K562 (cell line): ENCODE measurements at regions not wholly inside any gene's neighbourhood (a gene's known extent, or its start where the extent isn't known, plus 50 kb on each side); places are given as distances from the start of the nearest gene placed in this dataset.

Source experiments
- BCOR ChIP-seq: fragments of 450-650 bp; IDR thresholded peaks from 2 replicates; pipeline ENCODE4 v1.6.1; 2016
- C11orf30 ChIP-seq: fragments of 450-650 bp; IDR thresholded peaks from 2 replicates; pipeline ENCODE4 v1.6.1; 2016; ENCODE audit warnings: low read depth, mild to moderate bottlenecking
- DNMT1 ChIP-seq: fragments of 450-650 bp; IDR thresholded peaks from 2 replicates; pipeline ENCODE4 v1.6.1; 2016; ENCODE audit warnings: antibody characterized with exemption, mild to moderate bottlenecking
- GATAD2A ChIP-seq: fragments of 450-650 bp; IDR thresholded peaks from 2 replicates; pipeline ENCODE4 v1.6.1; 2017
- PHF8 ChIP-seq: fragments of 200-600 bp; sonication (generic); IDR thresholded peaks from 2 replicates; pipeline ENCODE4 v1.6.1; 2012; ENCODE audit warnings: mixed run types, mild to moderate bottlenecking, inconsistent platforms, low read length, moderate library complexity, borderline replicate concordance
- RBFOX2 ChIP-seq: fragments of 200-400 bp; formaldehyde crosslinking; IDR thresholded peaks from 2 replicates; pipeline ENCODE4 v1.6.1; 2017; ENCODE audit warnings: low read depth, mild to moderate bottlenecking, low read length, moderate library complexity
- SRSF3 ChIP-seq: fragments of 200-400 bp; formaldehyde crosslinking; IDR thresholded peaks from 2 replicates; pipeline ENCODE4 v1.6.1; 2016; ENCODE audit warnings: mild to moderate bottlenecking, low read length, moderate library complexity; ENCODE audit not compliant: insufficient read depth
- ZBED1 ChIP-seq: IDR thresholded peaks from 2 replicates; pipeline ENCODE4 v1.6.1; 2014
- ZNF239 ChIP-seq: fragments of 250-450 bp; sonication (Bioruptor Pico); IDR thresholded peaks from 2 replicates; pipeline ENCODE4 v1.4.0; 2020; ENCODE audit warnings: mild to moderate bottlenecking
- ZNF316 ChIP-seq: fragments of 450-650 bp; IDR thresholded peaks from 2 replicates; pipeline ENCODE4 v1.6.1; 2016
- ZNF584 ChIP-seq: fragments of 200-800 bp; sonication (Bioruptor generic); IDR thresholded peaks from 2 replicates; pipeline ENCODE4 v1.6.1; 2016; ENCODE audit warnings: low read depth, mild to moderate bottlenecking, missing genetic modification characterization, missing compliant biosample characterization
- TF ChIP-seq, protein P1 (sequence below), 2 experiments: fragments of 450-650 bp; IDR thresholded peaks; 2 replicates each; pipeline ENCODE4 v1.6.1; 2016; ENCODE audit warnings: mild to moderate bottlenecking in 2 of 2, borderline replicate concordance in 1 of 2, low read depth in 1 of 2, moderate library complexity in 1 of 2
- TF ChIP-seq, protein P2 (sequence below): sonication (generic); formaldehyde crosslinking; IDR thresholded peaks from 2 replicates; pipeline ENCODE4 v1.8.0; 2022; ENCODE audit warnings: mild to moderate bottlenecking, low read depth, missing genetic modification reagents
- TF ChIP-seq, protein P3 (sequence below): fragments of 250-450 bp; sonication (Bioruptor Pico); IDR thresholded peaks from 2 replicates; pipeline ENCODE4 v1.5.0; 2021; ENCODE audit warnings: mild to moderate bottlenecking, moderate library complexity
- TF ChIP-seq, protein P4 (sequence below), 2 experiments: fragments of 200-800 bp in 1 of 2; sonication (Bioruptor generic) in 1 of 2; sonication (generic) in 1 of 2; formaldehyde crosslinking in 1 of 2; IDR thresholded peaks in 1 of 2; conservative IDR thresholded peaks in 1 of 2; 2 replicates each; pipeline versions ENCODE4 v1.5.0 to v1.6.1; 2016 to 2020; ENCODE audit warnings: missing compliant biosample characterization in 1 of 2, missing genetic modification characterization in 1 of 2, missing genetic modification reagents in 1 of 2

DNA sequence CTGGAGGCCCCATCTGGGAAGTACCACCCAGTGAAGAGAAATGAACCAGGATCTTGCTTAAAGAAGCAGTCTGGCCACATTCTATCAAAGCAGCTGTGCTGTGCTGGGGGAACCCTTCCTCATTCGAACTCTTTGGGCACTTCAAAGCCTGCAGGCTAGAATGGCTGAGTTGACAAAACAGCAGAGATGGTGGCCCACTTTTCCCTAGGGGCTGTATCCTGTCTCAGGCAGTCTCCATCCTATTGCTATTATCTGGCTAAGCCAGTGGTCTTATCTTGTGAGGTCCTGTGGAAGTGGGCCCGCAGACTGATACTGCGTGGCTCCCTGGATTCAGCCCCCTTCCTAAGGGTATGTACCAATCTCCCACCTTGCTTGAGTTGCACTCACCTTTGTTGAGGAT is 114.3 kb downstream of the VSIG4 start (continued):
- TF ChIP-seq, protein P1, sequence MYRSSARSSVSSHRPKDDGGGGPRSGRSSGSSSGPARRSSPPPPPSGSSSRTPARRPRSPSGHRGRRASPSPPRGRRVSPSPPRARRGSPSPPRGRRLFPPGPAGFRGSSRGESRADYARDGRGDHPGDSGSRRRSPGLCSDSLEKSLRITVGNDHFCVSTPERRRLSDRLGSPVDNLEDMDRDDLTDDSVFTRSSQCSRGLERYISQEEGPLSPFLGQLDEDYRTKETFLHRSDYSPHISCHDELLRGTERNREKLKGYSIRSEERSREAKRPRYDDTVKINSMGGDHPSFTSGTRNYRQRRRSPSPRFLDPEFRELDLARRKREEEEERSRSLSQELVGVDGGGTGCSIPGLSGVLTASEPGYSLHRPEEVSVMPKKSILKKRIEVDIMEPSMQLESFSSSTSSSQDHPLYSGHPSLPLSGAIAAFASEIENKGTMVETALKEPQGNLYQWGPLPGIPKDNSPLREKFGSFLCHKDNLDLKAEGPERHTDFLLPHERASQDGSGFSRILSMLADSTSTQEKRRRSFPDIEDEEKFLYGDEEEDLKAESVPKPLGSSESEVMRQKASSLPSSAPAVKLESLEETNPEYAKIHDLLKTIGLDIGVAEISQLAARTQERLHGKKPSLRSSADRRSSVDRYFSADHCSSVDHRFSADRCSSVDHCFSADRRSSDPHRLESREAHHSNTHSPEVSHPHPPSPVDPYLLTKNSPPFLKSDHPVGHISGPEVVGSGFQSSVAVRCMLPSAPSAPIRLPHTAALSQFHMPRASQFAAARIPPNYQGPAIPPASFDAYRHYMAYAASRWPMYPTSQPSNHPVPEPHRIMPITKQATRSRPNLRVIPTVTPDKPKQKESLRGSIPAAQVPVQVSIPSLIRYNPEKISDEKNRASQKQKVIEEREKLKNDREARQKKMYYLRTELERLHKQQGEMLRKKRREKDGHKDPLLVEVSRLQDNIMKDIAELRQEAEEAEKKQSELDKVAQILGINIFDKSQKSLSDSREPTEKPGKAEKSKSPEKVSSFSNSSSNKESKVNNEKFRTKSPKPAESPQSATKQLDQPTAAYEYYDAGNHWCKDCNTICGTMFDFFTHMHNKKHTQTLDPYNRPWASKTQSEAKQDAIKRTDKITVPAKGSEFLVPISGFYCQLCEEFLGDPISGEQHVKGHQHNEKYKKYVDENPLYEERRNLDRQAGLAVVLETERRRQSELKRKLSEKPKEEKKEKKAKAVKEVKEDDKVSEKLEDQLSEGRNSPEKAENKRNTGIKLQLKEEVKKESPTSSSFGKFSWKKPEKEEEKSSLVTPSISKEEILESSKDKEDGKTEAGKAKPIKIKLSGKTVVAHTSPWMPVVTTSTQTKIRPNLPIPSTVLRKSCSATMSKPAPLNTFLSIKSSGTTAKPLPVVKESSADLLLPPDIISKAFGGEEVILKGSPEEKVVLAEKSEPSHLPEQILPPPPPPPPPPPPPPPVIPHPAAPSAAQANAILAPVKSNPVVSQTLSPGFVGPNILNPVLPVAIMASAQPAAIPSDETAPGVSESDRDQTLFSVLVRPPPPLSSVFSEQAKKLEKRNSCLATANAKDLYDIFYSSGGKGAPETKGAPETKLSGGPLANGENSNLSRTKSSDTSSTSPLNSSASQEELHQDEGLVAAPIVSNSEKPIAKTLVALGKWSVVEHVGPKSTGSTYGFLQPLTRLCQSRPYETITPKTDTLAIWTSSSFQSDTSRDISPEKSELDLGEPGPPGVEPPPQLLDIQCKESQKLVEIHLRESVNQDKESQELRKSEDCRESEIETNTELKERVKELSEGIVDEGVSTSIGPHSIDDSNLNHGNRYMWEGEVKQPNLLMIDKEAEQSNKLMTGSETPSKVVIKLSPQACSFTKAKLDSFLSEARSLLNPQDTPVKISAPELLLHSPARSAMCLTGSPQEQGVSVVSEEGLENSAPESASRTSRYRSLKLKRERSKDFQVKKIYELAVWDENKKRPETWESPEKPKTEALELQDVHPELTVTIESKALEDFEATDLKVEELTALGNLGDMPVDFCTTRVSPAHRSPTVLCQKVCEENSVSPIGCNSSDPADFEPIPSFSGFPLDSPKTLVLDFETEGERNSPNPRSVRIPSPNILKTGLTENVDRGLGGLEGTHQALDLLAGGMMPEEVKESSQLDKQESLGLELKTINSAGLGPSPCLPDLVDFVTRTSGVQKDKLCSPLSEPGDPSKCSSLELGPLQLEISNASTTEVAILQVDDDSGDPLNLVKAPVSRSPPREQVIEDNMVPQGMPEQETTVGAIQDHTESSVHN (IDR thresholded peaks at IDR 0.05; ENCODE audit: borderline replicate concordance in 1 of 2, low read depth in 1 of 2), result no peak
- TF ChIP-seq, protein P2, sequence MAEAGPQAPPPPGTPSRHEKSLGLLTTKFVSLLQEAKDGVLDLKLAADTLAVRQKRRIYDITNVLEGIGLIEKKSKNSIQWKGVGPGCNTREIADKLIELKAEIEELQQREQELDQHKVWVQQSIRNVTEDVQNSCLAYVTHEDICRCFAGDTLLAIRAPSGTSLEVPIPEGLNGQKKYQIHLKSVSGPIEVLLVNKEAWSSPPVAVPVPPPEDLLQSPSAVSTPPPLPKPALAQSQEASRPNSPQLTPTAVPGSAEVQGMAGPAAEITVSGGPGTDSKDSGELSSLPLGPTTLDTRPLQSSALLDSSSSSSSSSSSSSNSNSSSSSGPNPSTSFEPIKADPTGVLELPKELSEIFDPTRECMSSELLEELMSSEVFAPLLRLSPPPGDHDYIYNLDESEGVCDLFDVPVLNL (CRISPR knock-in tag), result no peak
- TF ChIP-seq BCOR (no peak), ZNF316 (peak; percentile 87), PHF8 (peak; percentile 6; the same call in 1 of the 2 replicates), RBFOX2 (peak; percentile 14; the same call in 1 of the 2 replicates), SRSF3 (no peak), GATAD2A (no peak), C11orf30 (peak; percentile 82), ZNF239 (no peak), ZNF584 (CRISPR knock-in tag) (0 out of 2 replicates have a peak, but pooled peaks have one; percentile 26), ZBED1 (no peak), DNMT1 (no peak)
- TF ChIP-seq, protein P3, sequence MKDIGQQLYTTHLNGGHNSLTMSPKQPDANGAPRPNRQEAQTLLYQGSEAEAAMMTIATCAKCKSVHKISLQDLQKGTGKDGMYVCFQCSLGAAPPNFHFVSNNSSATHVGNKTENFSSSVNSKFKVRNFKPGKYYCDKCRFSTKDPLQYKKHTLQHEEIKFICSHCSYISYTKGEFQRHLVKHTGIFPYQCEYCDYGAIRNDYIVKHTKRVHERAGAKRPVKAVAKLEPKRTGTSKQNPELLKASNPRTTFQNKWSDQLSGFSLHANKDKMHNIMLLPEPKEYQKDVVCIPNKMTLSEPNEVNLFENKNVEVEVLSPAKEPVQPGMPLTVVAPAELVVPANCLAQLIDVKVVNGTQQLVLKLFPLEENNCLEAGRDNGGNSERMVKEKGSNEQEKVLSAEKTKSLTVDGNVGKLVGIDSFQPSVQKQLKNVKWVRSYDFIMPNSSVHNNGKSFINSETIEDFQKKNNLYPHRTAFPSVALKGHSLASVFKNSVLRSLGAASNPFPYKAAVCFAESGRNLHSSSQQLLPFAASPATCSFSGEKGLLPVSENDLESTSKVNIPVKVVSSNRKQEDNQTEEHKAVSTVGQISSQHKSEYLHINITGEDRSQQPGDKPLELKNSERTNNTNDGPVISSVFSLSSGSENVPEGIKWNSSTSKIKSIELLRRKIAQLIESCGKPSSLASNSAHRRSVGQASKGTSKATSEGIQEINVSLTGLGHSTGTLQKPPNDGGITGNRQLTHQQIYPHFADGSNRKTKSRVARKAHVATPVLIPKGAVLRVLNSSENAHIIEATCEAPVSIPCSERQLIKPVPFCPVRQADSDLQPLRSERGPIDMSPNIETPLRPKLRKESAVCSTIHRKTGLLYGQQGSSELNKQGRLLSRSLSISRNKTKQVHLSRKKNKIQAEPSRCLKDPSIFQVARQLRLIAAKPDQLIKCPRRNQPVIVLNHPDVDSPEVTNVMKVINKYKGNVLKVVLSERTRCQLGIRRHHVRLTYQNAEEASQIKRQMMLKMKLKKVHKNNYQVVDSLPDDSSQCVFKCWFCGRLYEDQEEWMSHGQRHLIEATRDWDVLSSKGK (CRISPR knock-in tag), result no peak
- TF ChIP-seq, protein P4, sequence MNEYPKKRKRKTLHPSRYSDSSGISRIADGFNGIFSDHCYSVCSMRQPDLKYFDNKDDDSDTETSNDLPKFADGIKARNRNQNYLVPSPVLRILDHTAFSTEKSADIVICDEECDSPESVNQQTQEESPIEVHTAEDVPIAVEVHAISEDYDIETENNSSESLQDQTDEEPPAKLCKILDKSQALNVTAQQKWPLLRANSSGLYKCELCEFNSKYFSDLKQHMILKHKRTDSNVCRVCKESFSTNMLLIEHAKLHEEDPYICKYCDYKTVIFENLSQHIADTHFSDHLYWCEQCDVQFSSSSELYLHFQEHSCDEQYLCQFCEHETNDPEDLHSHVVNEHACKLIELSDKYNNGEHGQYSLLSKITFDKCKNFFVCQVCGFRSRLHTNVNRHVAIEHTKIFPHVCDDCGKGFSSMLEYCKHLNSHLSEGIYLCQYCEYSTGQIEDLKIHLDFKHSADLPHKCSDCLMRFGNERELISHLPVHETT (CRISPR knock-in tag; conservative IDR thresholded peaks at IDR 0.05 in 1 of 2, IDR thresholded peaks at IDR 0.05 in 1 of 2), result no peak
